22Rv1 (cell line): ENCODE measurements at regions not wholly inside any gene's neighbourhood (a gene's known extent, or its start where the extent isn't known, plus 50 kb on each side); places are given as distances from the start of the nearest gene placed in this dataset.

Experiments
- ZFX ChIP-seq: fragments of 450-650 bp; IDR thresholded peaks from 2 replicates; pipeline ENCODE4 v1.6.1; 2017; ENCODE audit warnings: antibody characterized with exemption, borderline replicate concordance
- TF ChIP-seq, protein P1 (sequence below): fragments of 450-650 bp; IDR thresholded peaks from 2 replicates; pipeline ENCODE4 v1.5.1; 2017; ENCODE audit warnings: mild to moderate bottlenecking

DNA sequence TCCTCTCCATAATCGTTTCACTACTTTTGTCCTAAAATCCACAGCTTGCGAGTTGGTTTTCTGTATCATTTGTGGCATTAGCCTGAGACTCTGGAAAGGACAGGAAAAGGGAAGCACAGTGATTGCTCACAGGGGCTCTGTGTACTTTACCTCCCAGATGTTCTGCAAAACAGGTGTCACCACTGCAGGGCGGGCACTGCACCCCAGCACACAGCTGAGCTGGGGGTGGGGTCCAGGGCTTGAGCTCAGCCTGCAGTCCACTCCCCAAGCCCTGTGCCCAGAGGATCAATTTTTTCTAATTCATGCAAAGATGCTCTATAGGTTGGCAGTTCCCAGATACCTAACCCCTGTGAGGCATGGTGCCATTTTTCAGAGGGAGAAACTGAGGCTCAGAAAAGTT is 119.4 kb upstream of the GLI2 start:
- TF ChIP-seq, protein P1, sequence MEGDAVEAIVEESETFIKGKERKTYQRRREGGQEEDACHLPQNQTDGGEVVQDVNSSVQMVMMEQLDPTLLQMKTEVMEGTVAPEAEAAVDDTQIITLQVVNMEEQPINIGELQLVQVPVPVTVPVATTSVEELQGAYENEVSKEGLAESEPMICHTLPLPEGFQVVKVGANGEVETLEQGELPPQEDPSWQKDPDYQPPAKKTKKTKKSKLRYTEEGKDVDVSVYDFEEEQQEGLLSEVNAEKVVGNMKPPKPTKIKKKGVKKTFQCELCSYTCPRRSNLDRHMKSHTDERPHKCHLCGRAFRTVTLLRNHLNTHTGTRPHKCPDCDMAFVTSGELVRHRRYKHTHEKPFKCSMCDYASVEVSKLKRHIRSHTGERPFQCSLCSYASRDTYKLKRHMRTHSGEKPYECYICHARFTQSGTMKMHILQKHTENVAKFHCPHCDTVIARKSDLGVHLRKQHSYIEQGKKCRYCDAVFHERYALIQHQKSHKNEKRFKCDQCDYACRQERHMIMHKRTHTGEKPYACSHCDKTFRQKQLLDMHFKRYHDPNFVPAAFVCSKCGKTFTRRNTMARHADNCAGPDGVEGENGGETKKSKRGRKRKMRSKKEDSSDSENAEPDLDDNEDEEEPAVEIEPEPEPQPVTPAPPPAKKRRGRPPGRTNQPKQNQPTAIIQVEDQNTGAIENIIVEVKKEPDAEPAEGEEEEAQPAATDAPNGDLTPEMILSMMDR, result no peak
- no peak for TF ChIP-seq ZFX
